A549 (cell line): ENCODE measurements at regions not wholly inside any gene's neighbourhood (a gene's known extent, or its start where the extent isn't known, plus 50 kb on each side); places are given as distances from the start of the nearest gene placed in this dataset.

Experiments
- CHD2 ChIP-seq: fragments of 150-350 bp; IDR thresholded peaks from 2 replicates; pipeline ENCODE4 v1.6.1; 2014; ENCODE audit warnings: low read length; ENCODE audit not compliant: partially characterized antibody
- CHD4 ChIP-seq: fragments of 200-600 bp; sonication (generic); IDR thresholded peaks from 2 replicates; pipeline ENCODE4 v1.6.1; 2016; ENCODE audit warnings: antibody characterized with exemption, mild to moderate bottlenecking, borderline replicate concordance
- EP300 ChIP-seq, 2 experiments: fragments of >200 bp; sonication (Bioruptor Twin); formaldehyde crosslinking; IDR thresholded peaks; 2 replicates in 1 of 2; 3 replicates in 1 of 2; pipeline ENCODE4 v1.6.1; 2016 to 2017
- KDM1A ChIP-seq: fragments of 200-600 bp; sonication (generic); IDR thresholded peaks from 2 replicates; pipeline ENCODE4 v1.6.1; 2016; ENCODE audit warnings: low read depth, mild to moderate bottlenecking
- KDM5A ChIP-seq: fragments of 200-600 bp; sonication (generic); IDR thresholded peaks from 2 replicates; pipeline ENCODE4 v1.6.1; 2016; ENCODE audit warnings: antibody characterized with exemption, mild to moderate bottlenecking
- MAFK ChIP-seq: fragments of 450-650 bp; IDR thresholded peaks from 2 replicates; pipeline ENCODE4 v1.6.1; 2014; ENCODE audit not compliant: partially characterized antibody
- PHF8 ChIP-seq: fragments of 200-600 bp; sonication (generic); IDR thresholded peaks from 2 replicates; pipeline ENCODE4 v1.6.1; 2016; ENCODE audit warnings: low read depth, mild to moderate bottlenecking, antibody characterized with exemption, moderate library complexity, borderline replicate concordance
- TF ChIP-seq, protein P1 (sequence below): fragments of >200 bp; sonication (Bioruptor Twin); formaldehyde crosslinking; IDR thresholded peaks from 3 replicates; pipeline ENCODE4 v1.5.1; 2016
- TF ChIP-seq, protein P2 (sequence below): IDR thresholded peaks from 2 replicates; pipeline ENCODE4 v1.6.1; 2012
- TF ChIP-seq, protein P3 (sequence below): fragments of 450-650 bp; IDR thresholded peaks from 2 replicates; pipeline ENCODE4 v1.6.1; 2014; ENCODE audit warnings: antibody characterized with exemption

DNA sequence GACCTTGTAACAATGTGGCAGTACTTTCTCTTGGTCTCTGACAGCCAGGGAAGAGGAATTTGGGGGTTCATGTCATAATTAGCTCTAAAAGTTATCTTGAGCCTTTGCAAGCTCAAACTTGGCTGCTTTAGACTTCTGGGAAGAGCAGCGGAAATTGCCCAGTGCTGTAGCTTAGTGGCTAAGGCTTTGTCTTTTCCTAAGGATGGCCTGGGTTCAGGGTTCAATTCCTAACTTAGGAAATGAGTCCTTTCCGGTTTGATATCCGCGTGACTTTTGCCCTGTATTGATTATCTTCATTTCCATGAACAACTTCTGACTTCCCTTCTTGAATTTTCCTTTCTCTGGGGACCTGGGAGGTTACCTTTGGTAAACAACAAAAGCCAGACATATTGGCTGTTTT is 961.0 kb downstream of the CNTNAP5 start:
- TF ChIP-seq, protein P1, sequence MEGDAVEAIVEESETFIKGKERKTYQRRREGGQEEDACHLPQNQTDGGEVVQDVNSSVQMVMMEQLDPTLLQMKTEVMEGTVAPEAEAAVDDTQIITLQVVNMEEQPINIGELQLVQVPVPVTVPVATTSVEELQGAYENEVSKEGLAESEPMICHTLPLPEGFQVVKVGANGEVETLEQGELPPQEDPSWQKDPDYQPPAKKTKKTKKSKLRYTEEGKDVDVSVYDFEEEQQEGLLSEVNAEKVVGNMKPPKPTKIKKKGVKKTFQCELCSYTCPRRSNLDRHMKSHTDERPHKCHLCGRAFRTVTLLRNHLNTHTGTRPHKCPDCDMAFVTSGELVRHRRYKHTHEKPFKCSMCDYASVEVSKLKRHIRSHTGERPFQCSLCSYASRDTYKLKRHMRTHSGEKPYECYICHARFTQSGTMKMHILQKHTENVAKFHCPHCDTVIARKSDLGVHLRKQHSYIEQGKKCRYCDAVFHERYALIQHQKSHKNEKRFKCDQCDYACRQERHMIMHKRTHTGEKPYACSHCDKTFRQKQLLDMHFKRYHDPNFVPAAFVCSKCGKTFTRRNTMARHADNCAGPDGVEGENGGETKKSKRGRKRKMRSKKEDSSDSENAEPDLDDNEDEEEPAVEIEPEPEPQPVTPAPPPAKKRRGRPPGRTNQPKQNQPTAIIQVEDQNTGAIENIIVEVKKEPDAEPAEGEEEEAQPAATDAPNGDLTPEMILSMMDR, result no peak
- TF ChIP-seq EP300 (IDR thresholded peaks at IDR 0.05) (no peak), PHF8 (no peak), MAFK (no peak), KDM5A (no peak), CHD4 (no peak), CHD2 (no peak), KDM1A (no peak)
- TF ChIP-seq, protein P2, sequence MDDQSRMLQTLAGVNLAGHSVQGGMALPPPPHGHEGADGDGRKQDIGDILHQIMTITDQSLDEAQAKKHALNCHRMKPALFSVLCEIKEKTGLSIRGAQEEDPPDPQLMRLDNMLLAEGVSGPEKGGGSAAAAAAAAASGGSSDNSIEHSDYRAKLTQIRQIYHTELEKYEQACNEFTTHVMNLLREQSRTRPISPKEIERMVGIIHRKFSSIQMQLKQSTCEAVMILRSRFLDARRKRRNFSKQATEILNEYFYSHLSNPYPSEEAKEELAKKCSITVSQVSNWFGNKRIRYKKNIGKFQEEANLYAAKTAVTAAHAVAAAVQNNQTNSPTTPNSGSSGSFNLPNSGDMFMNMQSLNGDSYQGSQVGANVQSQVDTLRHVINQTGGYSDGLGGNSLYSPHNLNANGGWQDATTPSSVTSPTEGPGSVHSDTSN, result no peak
- TF ChIP-seq, protein P3, sequence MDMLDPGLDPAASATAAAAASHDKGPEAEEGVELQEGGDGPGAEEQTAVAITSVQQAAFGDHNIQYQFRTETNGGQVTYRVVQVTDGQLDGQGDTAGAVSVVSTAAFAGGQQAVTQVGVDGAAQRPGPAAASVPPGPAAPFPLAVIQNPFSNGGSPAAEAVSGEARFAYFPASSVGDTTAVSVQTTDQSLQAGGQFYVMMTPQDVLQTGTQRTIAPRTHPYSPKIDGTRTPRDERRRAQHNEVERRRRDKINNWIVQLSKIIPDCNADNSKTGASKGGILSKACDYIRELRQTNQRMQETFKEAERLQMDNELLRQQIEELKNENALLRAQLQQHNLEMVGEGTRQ, result no peak
